Neural cell (in vitro differentiated cells): ENCODE measurements at regions not wholly inside any gene's neighbourhood (a gene's known extent, or its start where the extent isn't known, plus 50 kb on each side); places are given as distances from the start of the nearest gene placed in this dataset.

Source experiments
- H2AFZ ChIP-seq: fragments of 200-600, 300-800 bp; sonication (generic), shearing (Covaris generic); 2 replicates; pipeline ENCODE4 v1.6.0; 2014; ENCODE audit warnings: low read depth, mild to moderate bottlenecking, antibody characterized with exemption, low read length, moderate library complexity
- H3F3A ChIP-seq: fragments of 200-600 bp; shearing (Covaris generic); 2 replicates; pipeline ENCODE4 v1.6.1; 2016; ENCODE audit warnings: mild to moderate bottlenecking, moderate library complexity, mixed read lengths, antibody characterized with exemption, low read length; ENCODE audit not compliant: insufficient read depth, poor library complexity, severe bottlenecking
- H3K27ac ChIP-seq: fragments of 200-600, 300-800 bp; sonication (generic), shearing (Covaris generic); 2 replicates; pipeline ENCODE4 v1.5.1; 2014; ENCODE audit warnings: mild to moderate bottlenecking, low read length, moderate library complexity
- H3K27me3 ChIP-seq: fragments of 300-800, 200-600 bp; sonication (generic), shearing (Covaris generic); 2 replicates; pipeline ENCODE4 v1.6.0; 2014; ENCODE audit warnings: mild to moderate bottlenecking, low read depth, low read length, moderate library complexity; ENCODE audit not compliant: insufficient read depth
- H3K36me3 ChIP-seq: fragments of 300-800, 200-600 bp; sonication (generic), shearing (Covaris generic); 2 replicates; pipeline ENCODE4 v1.5.1; 2014; ENCODE audit warnings: mild to moderate bottlenecking, antibody characterized with exemption, low read length, moderate library complexity; ENCODE audit not compliant: insufficient read depth
- H3K4me2 ChIP-seq: fragments of 300-800, 200-600 bp; sonication (generic), shearing (Covaris generic); 2 replicates; pipeline ENCODE4 v1.6.0; 2014; ENCODE audit warnings: mild to moderate bottlenecking, low read length
- H3K4me3 ChIP-seq: fragments of 300-800, 200-600 bp; sonication (generic), shearing (Covaris generic); 2 replicates; pipeline ENCODE4 v1.5.1; 2014; ENCODE audit warnings: mild to moderate bottlenecking, low read length, moderate library complexity
- H3K79me2 ChIP-seq: fragments of 200-600 bp; shearing (Covaris generic); replicated peaks from 2 replicates; pipeline ENCODE4 v1.6.0; 2014; ENCODE audit warnings: mild to moderate bottlenecking, low read length, moderate library complexity; ENCODE audit not compliant: insufficient read depth
- H3K9ac ChIP-seq: fragments of 300-800, 200-600 bp; sonication (generic), shearing (Covaris generic); 2 replicates; pipeline ENCODE4 v1.6.1; 2016; ENCODE audit warnings: mild to moderate bottlenecking, low read length, mixed read lengths
- H3K9me2 ChIP-seq: fragments of 200-600 bp; shearing (Covaris generic); 2 replicates; pipeline ENCODE4 v1.6.1; 2016; ENCODE audit warnings: mild to moderate bottlenecking, low read length, mixed read lengths; ENCODE audit not compliant: insufficient read depth
- H3K9me3 ChIP-seq: fragments of 200-600, 300-800 bp; sonication (generic), shearing (Covaris generic); 2 replicates; pipeline ENCODE4 v1.6.1; 2016; ENCODE audit warnings: mild to moderate bottlenecking, mixed run types, low read length, moderate library complexity, mixed read lengths
- H4K20me1 ChIP-seq: fragments of 200-600 bp; shearing (Covaris generic); 2 replicates; pipeline ENCODE4 v1.6.1; 2016; ENCODE audit warnings: mild to moderate bottlenecking, mixed run types; ENCODE audit not compliant: insufficient read depth
- CTCF ChIP-seq: fragments of 450-650 bp; IDR thresholded peaks from 2 replicates; pipeline ENCODE4 v1.5.1; 2014; ENCODE audit warnings: antibody characterized with exemption, mild to moderate bottlenecking, moderate library complexity; ENCODE audit not compliant: poor library complexity, severe bottlenecking
- EZH2 ChIP-seq: fragments of 200-600, 300-800 bp; shearing (Covaris generic), sonication (generic); IDR thresholded peaks from 2 replicates; pipeline ENCODE4 v1.6.1; 2014; ENCODE audit warnings: antibody characterized with exemption, low read length, borderline replicate concordance, mild to moderate bottlenecking; ENCODE audit not compliant: insufficient read depth, poor library complexity, severe bottlenecking
- MXI1 ChIP-seq: fragments of 450-650 bp; conservative IDR thresholded peaks from 2 replicates; pipeline ENCODE4 v1.6.1; 2014; ENCODE audit warnings: antibody characterized with exemption, mild to moderate bottlenecking; ENCODE audit not compliant: poor library complexity, severe bottlenecking
- RAD21 ChIP-seq: fragments of 450-650 bp; conservative IDR thresholded peaks from 2 replicates; pipeline ENCODE4 v1.6.1; 2014; ENCODE audit warnings: antibody characterized with exemption, mild to moderate bottlenecking, moderate library complexity
- TAF1 ChIP-seq: IDR thresholded peaks from 2 replicates; pipeline ENCODE4 v1.6.1; 2012; ENCODE audit warnings: low read depth
- TF ChIP-seq, protein P1 (sequence below): IDR thresholded peaks from 2 replicates; pipeline ENCODE4 v1.6.1; 2012; ENCODE audit warnings: borderline replicate concordance

DNA sequence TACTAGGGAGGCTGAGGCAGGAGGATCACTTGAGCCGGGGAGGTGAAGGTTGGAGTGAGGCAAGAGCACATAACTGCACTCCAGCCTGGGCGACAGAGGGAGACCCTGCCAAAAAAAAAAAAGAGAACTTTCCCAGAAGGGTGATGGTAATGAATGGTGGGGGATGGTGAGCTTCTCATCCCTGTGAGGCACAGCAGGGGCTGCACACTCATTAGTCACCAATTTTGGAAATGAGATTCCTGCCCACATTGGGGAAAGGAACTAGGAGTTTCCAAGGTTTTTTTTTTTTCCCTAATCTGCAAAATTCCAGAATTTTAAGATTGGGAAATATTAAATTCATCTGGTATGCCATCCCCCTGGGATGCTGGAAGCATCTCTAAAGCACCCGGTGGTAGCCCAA lies 50.2 kb upstream of the SSBP3 start:
- Histone ChIP-seq H3K4me2 (no peak overlapping the region), H3K79me2 (no peaks in the 10 kb centered on the region), H3F3A (no peaks in the 10 kb centered on the region), H3K36me3 (no peaks in the 10 kb centered on the region), H3K9me2 (no peaks in the 10 kb centered on the region), H3K9ac (no peak overlapping the region), H3K27ac (no peak overlapping the region), H2AFZ (no peak overlapping the region), H4K20me1 (no peaks in the 10 kb centered on the region), H3K9me3 (no peaks in the 10 kb centered on the region), H3K4me3 (no peak overlapping the region), H3K27me3 (no peaks in the 10 kb centered on the region)
- TF ChIP-seq RAD21 (no peak), EZH2 (no peak), TAF1 (no peak), MXI1 (no peak), CTCF (no peak)
- TF ChIP-seq, protein P1, sequence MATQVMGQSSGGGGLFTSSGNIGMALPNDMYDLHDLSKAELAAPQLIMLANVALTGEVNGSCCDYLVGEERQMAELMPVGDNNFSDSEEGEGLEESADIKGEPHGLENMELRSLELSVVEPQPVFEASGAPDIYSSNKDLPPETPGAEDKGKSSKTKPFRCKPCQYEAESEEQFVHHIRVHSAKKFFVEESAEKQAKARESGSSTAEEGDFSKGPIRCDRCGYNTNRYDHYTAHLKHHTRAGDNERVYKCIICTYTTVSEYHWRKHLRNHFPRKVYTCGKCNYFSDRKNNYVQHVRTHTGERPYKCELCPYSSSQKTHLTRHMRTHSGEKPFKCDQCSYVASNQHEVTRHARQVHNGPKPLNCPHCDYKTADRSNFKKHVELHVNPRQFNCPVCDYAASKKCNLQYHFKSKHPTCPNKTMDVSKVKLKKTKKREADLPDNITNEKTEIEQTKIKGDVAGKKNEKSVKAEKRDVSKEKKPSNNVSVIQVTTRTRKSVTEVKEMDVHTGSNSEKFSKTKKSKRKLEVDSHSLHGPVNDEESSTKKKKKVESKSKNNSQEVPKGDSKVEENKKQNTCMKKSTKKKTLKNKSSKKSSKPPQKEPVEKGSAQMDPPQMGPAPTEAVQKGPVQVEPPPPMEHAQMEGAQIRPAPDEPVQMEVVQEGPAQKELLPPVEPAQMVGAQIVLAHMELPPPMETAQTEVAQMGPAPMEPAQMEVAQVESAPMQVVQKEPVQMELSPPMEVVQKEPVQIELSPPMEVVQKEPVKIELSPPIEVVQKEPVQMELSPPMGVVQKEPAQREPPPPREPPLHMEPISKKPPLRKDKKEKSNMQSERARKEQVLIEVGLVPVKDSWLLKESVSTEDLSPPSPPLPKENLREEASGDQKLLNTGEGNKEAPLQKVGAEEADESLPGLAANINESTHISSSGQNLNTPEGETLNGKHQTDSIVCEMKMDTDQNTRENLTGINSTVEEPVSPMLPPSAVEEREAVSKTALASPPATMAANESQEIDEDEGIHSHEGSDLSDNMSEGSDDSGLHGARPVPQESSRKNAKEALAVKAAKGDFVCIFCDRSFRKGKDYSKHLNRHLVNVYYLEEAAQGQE: no peak
